IPS-15b (cell line): ENCODE measurements at regions not wholly inside any gene's neighbourhood (a gene's known extent, or its start where the extent isn't known, plus 50 kb on each side); places are given as distances from the start of the nearest gene placed in this dataset.
"Not testable (repeated sequence)": the region's sequence is repeated elsewhere in the genome, so short reads cannot be mapped to it uniquely, and the experiment has no call there.

ENCODE experiments used
- H3K27me3 ChIP-seq: one replicate; pipeline ENCODE4 v1.6.1; 2013; ENCODE audit warnings: low read length; ENCODE audit not compliant: control insufficient read depth, insufficient read depth
- H3K36me3 ChIP-seq: one replicate; pipeline ENCODE4 v1.6.1; 2013; ENCODE audit warnings: low read length; ENCODE audit not compliant: control insufficient read depth, insufficient read depth
- H3K4me1 ChIP-seq: one replicate; pipeline ENCODE4 v1.6.1; 2013; ENCODE audit warnings: mild to moderate bottlenecking, low read length; ENCODE audit not compliant: control insufficient read depth, insufficient read depth
- H3K4me3 ChIP-seq: one replicate; pipeline ENCODE4 v1.5.1; 2013; ENCODE audit warnings: low read depth, low read length
- H3K9ac ChIP-seq: one replicate; pipeline ENCODE4 v1.6.1; 2013; ENCODE audit warnings: low read depth, mild to moderate bottlenecking, low read length
- H3K9me3 ChIP-seq: one replicate; pipeline ENCODE4 v1.6.1; 2013; ENCODE audit warnings: mild to moderate bottlenecking, low read length; ENCODE audit not compliant: control insufficient read depth, insufficient read depth

GRCh38 chr6:155782739-155783459 is 327.3 kb upstream of the NOX3 start:
- Histone ChIP-seq H3K36me3 (no peaks in the 10 kb centered on the region), H3K27me3 (no peaks in the 10 kb centered on the region), H3K9me3 (no peaks in the 10 kb centered on the region), H3K4me1 (no peaks in the 10 kb centered on the region), H3K4me3 (no peak overlapping the region), H3K9ac (no peak overlapping the region)

- H3K9ac ChIP-seq, result no peak overlapping the region
- no peak overlapping the region for H3K4me3 ChIP-seq
- H3K9me3 ChIP-seq, result no peaks in the 10 kb centered on the region
- H3K4me1 ChIP-seq, result no peaks in the 10 kb centered on the region
- no peaks in the 10 kb centered on the region for H3K27me3 ChIP-seq
- no peaks in the 10 kb centered on the region for H3K36me3 ChIP-seq
Observed at GRCh38 chr6:155782320-155782731, 326.7 kb upstream of the NOX3 start.

GRCh38 chr6:155779456-155779855 is 323.8 kb upstream of the NOX3 start:
- no peak overlapping the region for H3K4me3 ChIP-seq
- no peak overlapping the region for H3K9ac ChIP-seq
- H3K9me3 ChIP-seq, result no peaks in the 10 kb centered on the region
- no peaks in the 10 kb centered on the region for H3K27me3 ChIP-seq
- no peaks in the 10 kb centered on the region for H3K4me1 ChIP-seq
- H3K36me3 ChIP-seq, result no peaks in the 10 kb centered on the region

GRCh38 chr6:155778336-155778735 is 322.7 kb upstream of the NOX3 start:
- Histone ChIP-seq H3K4me1 (no peaks in the 10 kb centered on the region), H3K9ac (no peak overlapping the region), H3K4me3 (no peak overlapping the region), H3K36me3 (no peaks in the 10 kb centered on the region), H3K27me3 (no peaks in the 10 kb centered on the region), H3K9me3 (no peaks in the 10 kb centered on the region)

GRCh38 chr6:155771822-155772221 is 316.2 kb upstream of the NOX3 start:
- no peaks in the 10 kb centered on the region for H3K27me3 ChIP-seq
- H3K9me3 ChIP-seq, result no peaks in the 10 kb centered on the region
- no peak overlapping the region for H3K4me3 ChIP-seq
- H3K36me3 ChIP-seq, result no peaks in the 10 kb centered on the region
- no peak overlapping the region for H3K9ac ChIP-seq
- no peaks in the 10 kb centered on the region for H3K4me1 ChIP-seq

- Histone ChIP-seq H3K9me3 (no peaks in the 10 kb centered on the region), H3K36me3 (no peaks in the 10 kb centered on the region), H3K9ac (no peak overlapping the region), H3K27me3 (no peaks in the 10 kb centered on the region), H3K4me3 (no peak overlapping the region), H3K4me1 (no peaks in the 10 kb centered on the region)
Observed at GRCh38 chr6:155770856-155771255, 315.2 kb upstream of the NOX3 start.

- no peak overlapping the region for H3K9ac ChIP-seq
- no peak overlapping the region for H3K4me3 ChIP-seq
- H3K27me3 ChIP-seq, result no peaks in the 10 kb centered on the region
- H3K9me3 ChIP-seq, result no peaks in the 10 kb centered on the region
- no peaks in the 10 kb centered on the region for H3K36me3 ChIP-seq
- H3K4me1 ChIP-seq, result no peaks in the 10 kb centered on the region
Observed at GRCh38 chr6:155770313-155770712, 314.7 kb upstream of the NOX3 start.

- no peak overlapping the region for H3K9ac ChIP-seq
- H3K27me3 ChIP-seq, result no peaks in the 10 kb centered on the region
- no peaks in the 10 kb centered on the region for H3K4me1 ChIP-seq
- no peaks in the 10 kb centered on the region for H3K36me3 ChIP-seq
- H3K9me3 ChIP-seq, result no peaks in the 10 kb centered on the region
- no peak overlapping the region for H3K4me3 ChIP-seq
Observed at GRCh38 chr6:155765275-155766194, 309.9 kb upstream of the NOX3 start.

- H3K9ac ChIP-seq, result no peak overlapping the region
- H3K9me3 ChIP-seq, result no peaks in the 10 kb centered on the region
- H3K4me3 ChIP-seq, result no peak overlapping the region
- H3K36me3 ChIP-seq, result no peaks in the 10 kb centered on the region
- H3K4me1 ChIP-seq, result no peaks in the 10 kb centered on the region
- no peaks in the 10 kb centered on the region for H3K27me3 ChIP-seq
Observed at GRCh38 chr6:155762649-155763048, 307.0 kb upstream of the NOX3 start.

- H3K9ac ChIP-seq, result no peak overlapping the region
- H3K4me3 ChIP-seq, result no peak overlapping the region
- H3K36me3 ChIP-seq, result no peaks in the 10 kb centered on the region
- no peaks in the 10 kb centered on the region for H3K9me3 ChIP-seq
- H3K27me3 ChIP-seq, result no peaks in the 10 kb centered on the region
- H3K4me1 ChIP-seq, result no peaks in the 10 kb centered on the region
Observed at GRCh38 chr6:155755452-155755851, 299.8 kb upstream of the NOX3 start.

GRCh38 chr6:155748778-155749177 is 293.1 kb upstream of the NOX3 start:
- H3K36me3 ChIP-seq, H3K4me3 ChIP-seq, H3K27me3 ChIP-seq, H3K9ac ChIP-seq, H3K9me3 ChIP-seq, H3K4me1 ChIP-seq: not testable (repeated sequence)

GRCh38 chr6:155747491-155747890 is 291.9 kb upstream of the NOX3 start:
- H3K9me3 ChIP-seq, result no peaks in the 10 kb centered on the region
- no peaks in the 10 kb centered on the region for H3K27me3 ChIP-seq
- no peak overlapping the region for H3K9ac ChIP-seq
- no peaks in the 10 kb centered on the region for H3K36me3 ChIP-seq
- H3K4me3 ChIP-seq, result no peak overlapping the region
- peaks cover 2% of the 10 kb centered on the region for H3K4me1 ChIP-seq
